Neural cell (in vitro differentiated cells): ENCODE measurements at regions not wholly inside any gene's neighbourhood (a gene's known extent, or its start where the extent isn't known, plus 50 kb on each side); places are given as distances from the start of the nearest gene placed in this dataset.

Experiments
- H2AFZ ChIP-seq: fragments of 200-600, 300-800 bp; sonication (generic), shearing (Covaris generic); 2 replicates; pipeline ENCODE4 v1.6.0; 2014; ENCODE audit warnings: low read depth, mild to moderate bottlenecking, antibody characterized with exemption, low read length, moderate library complexity
- H3F3A ChIP-seq: fragments of 200-600 bp; shearing (Covaris generic); 2 replicates; pipeline ENCODE4 v1.6.1; 2016; ENCODE audit warnings: mild to moderate bottlenecking, moderate library complexity, mixed read lengths, antibody characterized with exemption, low read length; ENCODE audit not compliant: insufficient read depth, poor library complexity, severe bottlenecking
- H3K27ac ChIP-seq: fragments of 200-600, 300-800 bp; sonication (generic), shearing (Covaris generic); 2 replicates; pipeline ENCODE4 v1.5.1; 2014; ENCODE audit warnings: mild to moderate bottlenecking, low read length, moderate library complexity
- H3K27me3 ChIP-seq: fragments of 300-800, 200-600 bp; sonication (generic), shearing (Covaris generic); 2 replicates; pipeline ENCODE4 v1.6.0; 2014; ENCODE audit warnings: mild to moderate bottlenecking, low read depth, low read length, moderate library complexity; ENCODE audit not compliant: insufficient read depth
- H3K36me3 ChIP-seq: fragments of 300-800, 200-600 bp; sonication (generic), shearing (Covaris generic); 2 replicates; pipeline ENCODE4 v1.5.1; 2014; ENCODE audit warnings: mild to moderate bottlenecking, antibody characterized with exemption, low read length, moderate library complexity; ENCODE audit not compliant: insufficient read depth
- H3K4me2 ChIP-seq: fragments of 300-800, 200-600 bp; sonication (generic), shearing (Covaris generic); 2 replicates; pipeline ENCODE4 v1.6.0; 2014; ENCODE audit warnings: mild to moderate bottlenecking, low read length
- H3K4me3 ChIP-seq: fragments of 300-800, 200-600 bp; sonication (generic), shearing (Covaris generic); 2 replicates; pipeline ENCODE4 v1.5.1; 2014; ENCODE audit warnings: mild to moderate bottlenecking, low read length, moderate library complexity
- H3K79me2 ChIP-seq: fragments of 200-600 bp; shearing (Covaris generic); replicated peaks from 2 replicates; pipeline ENCODE4 v1.6.0; 2014; ENCODE audit warnings: mild to moderate bottlenecking, low read length, moderate library complexity; ENCODE audit not compliant: insufficient read depth
- H3K9ac ChIP-seq: fragments of 300-800, 200-600 bp; sonication (generic), shearing (Covaris generic); 2 replicates; pipeline ENCODE4 v1.6.1; 2016; ENCODE audit warnings: mild to moderate bottlenecking, low read length, mixed read lengths
- H3K9me2 ChIP-seq: fragments of 200-600 bp; shearing (Covaris generic); 2 replicates; pipeline ENCODE4 v1.6.1; 2016; ENCODE audit warnings: mild to moderate bottlenecking, low read length, mixed read lengths; ENCODE audit not compliant: insufficient read depth
- H3K9me3 ChIP-seq: fragments of 200-600, 300-800 bp; sonication (generic), shearing (Covaris generic); 2 replicates; pipeline ENCODE4 v1.6.1; 2016; ENCODE audit warnings: mild to moderate bottlenecking, mixed run types, low read length, moderate library complexity, mixed read lengths
- H4K20me1 ChIP-seq: fragments of 200-600 bp; shearing (Covaris generic); 2 replicates; pipeline ENCODE4 v1.6.1; 2016; ENCODE audit warnings: mild to moderate bottlenecking, mixed run types; ENCODE audit not compliant: insufficient read depth
- EP300 ChIP-seq: fragments of 450-650 bp; conservative IDR thresholded peaks from 2 replicates; pipeline ENCODE4 v1.6.1; 2014; ENCODE audit warnings: antibody characterized with exemption, mild to moderate bottlenecking, moderate library complexity; ENCODE audit not compliant: poor library complexity, severe bottlenecking
- EZH2 ChIP-seq: fragments of 200-600, 300-800 bp; shearing (Covaris generic), sonication (generic); IDR thresholded peaks from 2 replicates; pipeline ENCODE4 v1.6.1; 2014; ENCODE audit warnings: antibody characterized with exemption, low read length, borderline replicate concordance, mild to moderate bottlenecking; ENCODE audit not compliant: insufficient read depth, poor library complexity, severe bottlenecking
- MXI1 ChIP-seq: fragments of 450-650 bp; conservative IDR thresholded peaks from 2 replicates; pipeline ENCODE4 v1.6.1; 2014; ENCODE audit warnings: antibody characterized with exemption, mild to moderate bottlenecking; ENCODE audit not compliant: poor library complexity, severe bottlenecking
- POLR2AphosphoS5 ChIP-seq: IDR thresholded peaks from 2 replicates; pipeline ENCODE4 v1.6.1; 2012
- RAD21 ChIP-seq: fragments of 450-650 bp; conservative IDR thresholded peaks from 2 replicates; pipeline ENCODE4 v1.6.1; 2014; ENCODE audit warnings: antibody characterized with exemption, mild to moderate bottlenecking, moderate library complexity
- SMC3 ChIP-seq: fragments of 450-650 bp; conservative IDR thresholded peaks from 2 replicates; pipeline ENCODE4 v1.6.1; 2014; ENCODE audit warnings: antibody characterized with exemption, mild to moderate bottlenecking, moderate library complexity; ENCODE audit not compliant: poor library complexity
- TAF1 ChIP-seq: IDR thresholded peaks from 2 replicates; pipeline ENCODE4 v1.6.1; 2012; ENCODE audit warnings: low read depth
- TF ChIP-seq, protein P1 (sequence below): IDR thresholded peaks from 2 replicates; pipeline ENCODE4 v1.6.1; 2012; ENCODE audit warnings: borderline replicate concordance
- TF ChIP-seq, protein P2 (sequence below): fragments of 450-650 bp; IDR thresholded peaks from 2 replicates; pipeline ENCODE4 v1.5.1; 2014; ENCODE audit warnings: antibody characterized with exemption, mild to moderate bottlenecking, moderate library complexity; ENCODE audit not compliant: poor library complexity, severe bottlenecking

DNA sequence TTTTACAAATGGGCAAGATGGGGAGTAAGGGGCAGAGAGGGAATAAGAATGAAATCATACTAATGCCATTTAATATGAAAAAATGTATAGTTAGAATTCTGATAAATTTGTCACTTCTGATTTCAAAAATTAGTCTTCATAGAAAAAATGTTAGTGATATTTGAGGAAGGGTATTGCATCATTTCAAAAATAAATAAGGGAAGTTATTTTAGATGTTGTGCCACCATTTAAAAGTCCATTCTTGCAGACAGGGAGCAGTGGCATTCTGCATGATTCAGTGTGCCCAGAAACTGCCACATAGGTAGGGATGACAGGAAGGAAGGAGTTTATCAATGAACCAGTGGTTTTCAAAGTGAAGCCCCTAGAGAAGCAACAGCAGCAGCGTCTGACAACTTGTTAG lies 674.6 kb downstream of the EPM2A start:
- H3K9me2 ChIP-seq: no peaks in the 10 kb centered on the region
- H3K4me2 ChIP-seq: no peak overlapping the region
- H3K36me3 ChIP-seq: no peaks in the 10 kb centered on the region
- H4K20me1 ChIP-seq: no peaks in the 10 kb centered on the region
- H3K27me3 ChIP-seq: no peaks in the 10 kb centered on the region
- no peak overlapping the region for H2AFZ ChIP-seq
- H3K9me3 ChIP-seq: no peaks in the 10 kb centered on the region
- no peaks in the 10 kb centered on the region for H3K79me2 ChIP-seq
- no peak for TF ChIP-seq EP300
- no peak for TF ChIP-seq EZH2
- TF ChIP-seq TAF1: no peak
- TF ChIP-seq MXI1: no peak
- TF ChIP-seq, protein P1, sequence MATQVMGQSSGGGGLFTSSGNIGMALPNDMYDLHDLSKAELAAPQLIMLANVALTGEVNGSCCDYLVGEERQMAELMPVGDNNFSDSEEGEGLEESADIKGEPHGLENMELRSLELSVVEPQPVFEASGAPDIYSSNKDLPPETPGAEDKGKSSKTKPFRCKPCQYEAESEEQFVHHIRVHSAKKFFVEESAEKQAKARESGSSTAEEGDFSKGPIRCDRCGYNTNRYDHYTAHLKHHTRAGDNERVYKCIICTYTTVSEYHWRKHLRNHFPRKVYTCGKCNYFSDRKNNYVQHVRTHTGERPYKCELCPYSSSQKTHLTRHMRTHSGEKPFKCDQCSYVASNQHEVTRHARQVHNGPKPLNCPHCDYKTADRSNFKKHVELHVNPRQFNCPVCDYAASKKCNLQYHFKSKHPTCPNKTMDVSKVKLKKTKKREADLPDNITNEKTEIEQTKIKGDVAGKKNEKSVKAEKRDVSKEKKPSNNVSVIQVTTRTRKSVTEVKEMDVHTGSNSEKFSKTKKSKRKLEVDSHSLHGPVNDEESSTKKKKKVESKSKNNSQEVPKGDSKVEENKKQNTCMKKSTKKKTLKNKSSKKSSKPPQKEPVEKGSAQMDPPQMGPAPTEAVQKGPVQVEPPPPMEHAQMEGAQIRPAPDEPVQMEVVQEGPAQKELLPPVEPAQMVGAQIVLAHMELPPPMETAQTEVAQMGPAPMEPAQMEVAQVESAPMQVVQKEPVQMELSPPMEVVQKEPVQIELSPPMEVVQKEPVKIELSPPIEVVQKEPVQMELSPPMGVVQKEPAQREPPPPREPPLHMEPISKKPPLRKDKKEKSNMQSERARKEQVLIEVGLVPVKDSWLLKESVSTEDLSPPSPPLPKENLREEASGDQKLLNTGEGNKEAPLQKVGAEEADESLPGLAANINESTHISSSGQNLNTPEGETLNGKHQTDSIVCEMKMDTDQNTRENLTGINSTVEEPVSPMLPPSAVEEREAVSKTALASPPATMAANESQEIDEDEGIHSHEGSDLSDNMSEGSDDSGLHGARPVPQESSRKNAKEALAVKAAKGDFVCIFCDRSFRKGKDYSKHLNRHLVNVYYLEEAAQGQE: no peak
- no peak for TF ChIP-seq RAD21
- TF ChIP-seq, protein P2, sequence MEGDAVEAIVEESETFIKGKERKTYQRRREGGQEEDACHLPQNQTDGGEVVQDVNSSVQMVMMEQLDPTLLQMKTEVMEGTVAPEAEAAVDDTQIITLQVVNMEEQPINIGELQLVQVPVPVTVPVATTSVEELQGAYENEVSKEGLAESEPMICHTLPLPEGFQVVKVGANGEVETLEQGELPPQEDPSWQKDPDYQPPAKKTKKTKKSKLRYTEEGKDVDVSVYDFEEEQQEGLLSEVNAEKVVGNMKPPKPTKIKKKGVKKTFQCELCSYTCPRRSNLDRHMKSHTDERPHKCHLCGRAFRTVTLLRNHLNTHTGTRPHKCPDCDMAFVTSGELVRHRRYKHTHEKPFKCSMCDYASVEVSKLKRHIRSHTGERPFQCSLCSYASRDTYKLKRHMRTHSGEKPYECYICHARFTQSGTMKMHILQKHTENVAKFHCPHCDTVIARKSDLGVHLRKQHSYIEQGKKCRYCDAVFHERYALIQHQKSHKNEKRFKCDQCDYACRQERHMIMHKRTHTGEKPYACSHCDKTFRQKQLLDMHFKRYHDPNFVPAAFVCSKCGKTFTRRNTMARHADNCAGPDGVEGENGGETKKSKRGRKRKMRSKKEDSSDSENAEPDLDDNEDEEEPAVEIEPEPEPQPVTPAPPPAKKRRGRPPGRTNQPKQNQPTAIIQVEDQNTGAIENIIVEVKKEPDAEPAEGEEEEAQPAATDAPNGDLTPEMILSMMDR: no peak
- TF ChIP-seq SMC3: no peak
- no peak for TF ChIP-seq POLR2AphosphoS5
- H3F3A ChIP-seq: no peaks in the 10 kb centered on the region
- H3K4me3 ChIP-seq: no peak overlapping the region
- H3K9ac ChIP-seq: no peak overlapping the region
- no peak overlapping the region for H3K27ac ChIP-seq

DNA sequence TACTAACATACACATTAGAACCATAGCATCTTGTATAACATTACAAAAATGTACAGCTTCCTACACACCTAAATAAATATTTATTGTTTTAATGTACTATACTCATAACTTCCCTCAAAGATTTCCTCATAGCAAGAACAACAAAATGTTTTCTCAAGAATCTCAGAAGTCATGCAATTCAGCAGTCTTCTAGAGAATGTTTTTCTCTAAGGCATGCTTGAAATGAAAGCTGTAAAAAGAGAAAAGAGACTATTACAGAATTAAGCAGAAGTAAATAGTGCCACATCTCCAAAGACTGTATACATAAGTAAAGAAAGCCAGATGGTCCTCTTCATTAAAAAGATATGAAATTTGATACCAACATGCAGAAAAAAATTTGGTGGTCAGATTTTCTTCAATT lies 672.2 kb downstream of the EPM2A start:
- Histone ChIP-seq H3K9ac (no peak overlapping the region), H3K4me3 (no peak overlapping the region), H3K27ac (no peak overlapping the region), H3K79me2 (no peaks in the 10 kb centered on the region), H2AFZ (no peak overlapping the region), H3K4me2 (no peak overlapping the region), H3K36me3 (no peaks in the 10 kb centered on the region), H3F3A (no peaks in the 10 kb centered on the region), H3K9me3 (no peaks in the 10 kb centered on the region), H3K9me2 (no peaks in the 10 kb centered on the region), H4K20me1 (no peaks in the 10 kb centered on the region), H3K27me3 (no peaks in the 10 kb centered on the region)
- TF ChIP-seq SMC3 (no peak), EZH2 (no peak), MXI1 (no peak), TAF1 (no peak), RAD21 (no peak), EP300 (no peak), POLR2AphosphoS5 (no peak)
- TF ChIP-seq, protein P2: no peak
- TF ChIP-seq, protein P1: no peak
